Breast epithelium (tissue), 3 donors: ENCODE measurements at regions not wholly inside any gene's neighbourhood (a gene's known extent, or its start where the extent isn't known, plus 50 kb on each side); places are given as distances from the start of the nearest gene placed in this dataset.

Experiments used
- POLR2AphosphoS5 ChIP-seq, 3 donors: sonication (generic); formaldehyde crosslinking; IDR thresholded peaks; one replicate each; pipeline ENCODE4 v1.6.1; 2017; ENCODE audit warnings: antibody characterized with exemption in 3 of 3
- TF ChIP-seq, protein P1 (sequence below), 3 donors: fragments of 450-650 bp; IDR thresholded peaks; one replicate each; pipeline ENCODE4 v1.5.1; 2016 to 2017; ENCODE audit warnings: antibody characterized with exemption in 3 of 3, mild to moderate bottlenecking in 3 of 3, moderate library complexity in 3 of 3

DNA sequence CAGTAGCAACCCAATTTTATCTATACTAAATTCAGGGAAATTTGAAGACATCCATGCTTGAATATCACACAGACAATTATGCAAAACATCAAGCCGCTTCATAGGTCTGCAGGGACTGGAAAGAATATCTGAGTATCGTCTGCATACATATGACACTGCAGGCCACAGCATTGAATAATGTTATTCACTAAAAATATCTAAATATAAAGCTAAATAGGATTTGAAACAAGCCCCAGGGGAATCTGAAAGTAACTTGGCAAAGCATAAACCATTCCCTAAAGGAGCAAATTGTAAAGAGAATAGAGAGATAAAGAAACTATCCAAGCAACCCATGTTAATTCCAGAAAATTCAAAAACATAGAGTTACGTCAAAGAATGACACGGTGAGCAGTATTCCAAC, 1251.0 kb downstream of the PCDH17 start:
- TF ChIP-seq, protein P1, sequence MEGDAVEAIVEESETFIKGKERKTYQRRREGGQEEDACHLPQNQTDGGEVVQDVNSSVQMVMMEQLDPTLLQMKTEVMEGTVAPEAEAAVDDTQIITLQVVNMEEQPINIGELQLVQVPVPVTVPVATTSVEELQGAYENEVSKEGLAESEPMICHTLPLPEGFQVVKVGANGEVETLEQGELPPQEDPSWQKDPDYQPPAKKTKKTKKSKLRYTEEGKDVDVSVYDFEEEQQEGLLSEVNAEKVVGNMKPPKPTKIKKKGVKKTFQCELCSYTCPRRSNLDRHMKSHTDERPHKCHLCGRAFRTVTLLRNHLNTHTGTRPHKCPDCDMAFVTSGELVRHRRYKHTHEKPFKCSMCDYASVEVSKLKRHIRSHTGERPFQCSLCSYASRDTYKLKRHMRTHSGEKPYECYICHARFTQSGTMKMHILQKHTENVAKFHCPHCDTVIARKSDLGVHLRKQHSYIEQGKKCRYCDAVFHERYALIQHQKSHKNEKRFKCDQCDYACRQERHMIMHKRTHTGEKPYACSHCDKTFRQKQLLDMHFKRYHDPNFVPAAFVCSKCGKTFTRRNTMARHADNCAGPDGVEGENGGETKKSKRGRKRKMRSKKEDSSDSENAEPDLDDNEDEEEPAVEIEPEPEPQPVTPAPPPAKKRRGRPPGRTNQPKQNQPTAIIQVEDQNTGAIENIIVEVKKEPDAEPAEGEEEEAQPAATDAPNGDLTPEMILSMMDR (IDR thresholded peaks at IDR 0.05) = no peak
- TF ChIP-seq POLR2AphosphoS5 (IDR thresholded peaks at IDR 0.05) = no peak
